22Rv1 (cell line): ENCODE measurements at regions not wholly inside any gene's neighbourhood (a gene's known extent, or its start where the extent isn't known, plus 50 kb on each side); places are given as distances from the start of the nearest gene placed in this dataset.

Experiments used
- H3K27ac ChIP-seq: fragments of 450-650 bp; 2 replicates; pipeline ENCODE4 v1.5.1; 2017
- ZFX ChIP-seq: fragments of 450-650 bp; IDR thresholded peaks from 2 replicates; pipeline ENCODE4 v1.6.1; 2017; ENCODE audit warnings: antibody characterized with exemption, borderline replicate concordance
- TF ChIP-seq, protein P1 (sequence below): fragments of 450-650 bp; IDR thresholded peaks from 2 replicates; pipeline ENCODE4 v1.5.1; 2017; ENCODE audit warnings: mild to moderate bottlenecking

DNA sequence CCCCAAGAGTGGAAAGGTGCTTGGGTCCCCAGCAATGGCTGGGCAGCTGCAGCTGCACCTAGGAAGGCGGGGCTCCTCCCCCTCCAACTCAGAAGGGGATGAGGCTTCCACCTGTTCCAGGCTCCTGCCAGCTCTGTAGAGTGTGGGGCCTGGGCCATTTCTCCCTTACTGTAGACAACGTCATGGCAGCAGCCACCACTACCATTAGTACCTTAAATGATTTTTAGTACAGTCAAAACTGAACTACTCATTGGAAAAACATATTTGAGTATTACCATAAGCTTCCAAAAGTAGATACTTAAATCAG lies 1274.2 kb upstream of the GBE1 start:
- no peak overlapping the region for H3K27ac ChIP-seq
- TF ChIP-seq ZFX, result no peak
- TF ChIP-seq, protein P1, sequence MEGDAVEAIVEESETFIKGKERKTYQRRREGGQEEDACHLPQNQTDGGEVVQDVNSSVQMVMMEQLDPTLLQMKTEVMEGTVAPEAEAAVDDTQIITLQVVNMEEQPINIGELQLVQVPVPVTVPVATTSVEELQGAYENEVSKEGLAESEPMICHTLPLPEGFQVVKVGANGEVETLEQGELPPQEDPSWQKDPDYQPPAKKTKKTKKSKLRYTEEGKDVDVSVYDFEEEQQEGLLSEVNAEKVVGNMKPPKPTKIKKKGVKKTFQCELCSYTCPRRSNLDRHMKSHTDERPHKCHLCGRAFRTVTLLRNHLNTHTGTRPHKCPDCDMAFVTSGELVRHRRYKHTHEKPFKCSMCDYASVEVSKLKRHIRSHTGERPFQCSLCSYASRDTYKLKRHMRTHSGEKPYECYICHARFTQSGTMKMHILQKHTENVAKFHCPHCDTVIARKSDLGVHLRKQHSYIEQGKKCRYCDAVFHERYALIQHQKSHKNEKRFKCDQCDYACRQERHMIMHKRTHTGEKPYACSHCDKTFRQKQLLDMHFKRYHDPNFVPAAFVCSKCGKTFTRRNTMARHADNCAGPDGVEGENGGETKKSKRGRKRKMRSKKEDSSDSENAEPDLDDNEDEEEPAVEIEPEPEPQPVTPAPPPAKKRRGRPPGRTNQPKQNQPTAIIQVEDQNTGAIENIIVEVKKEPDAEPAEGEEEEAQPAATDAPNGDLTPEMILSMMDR, result no peak

DNA sequence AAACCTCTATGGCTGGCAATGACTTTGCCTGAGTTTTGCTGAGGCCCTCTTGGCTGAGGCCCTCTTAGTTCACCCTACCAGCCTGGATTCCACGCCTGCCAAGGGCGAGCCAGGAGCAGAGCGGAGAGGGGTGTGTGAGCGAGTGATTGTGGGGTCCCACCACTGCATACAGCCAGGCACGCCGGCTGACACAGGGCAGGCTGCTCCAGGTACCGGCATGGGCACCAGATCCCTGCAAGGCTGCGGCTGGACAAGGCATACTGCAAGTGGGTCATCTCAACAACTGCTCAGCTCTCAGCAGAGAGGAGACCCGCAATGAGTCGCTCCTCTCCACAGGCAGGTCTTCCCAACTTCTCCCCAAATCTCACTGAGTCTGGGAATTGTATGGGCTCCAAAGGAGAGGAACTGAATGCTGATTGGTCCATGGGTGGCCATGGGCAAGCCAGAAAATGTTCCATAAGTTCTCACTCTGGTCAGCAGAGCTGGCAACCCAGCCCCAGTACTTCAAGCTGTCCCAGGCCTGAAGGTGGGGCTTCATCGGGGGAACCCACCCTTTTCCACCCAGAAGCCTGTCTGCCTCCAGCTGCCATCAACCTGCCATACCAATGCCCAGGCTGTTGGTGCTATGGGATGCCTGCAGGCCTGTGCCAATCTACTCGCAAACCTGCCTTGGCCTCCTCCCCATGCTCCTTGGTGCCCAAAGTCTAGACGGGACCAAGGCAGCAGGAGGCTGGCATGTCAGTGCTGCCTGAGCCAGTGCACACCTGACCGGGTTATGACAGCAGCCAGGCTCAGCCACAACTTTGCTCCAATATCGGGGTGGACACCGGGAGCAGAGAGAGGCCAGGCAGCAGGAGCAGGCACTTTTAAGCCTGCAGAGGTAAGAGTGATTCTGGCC lies 1273.6 kb upstream of the GBE1 start:
- TF ChIP-seq, protein P1, result no peak
- no peak for TF ChIP-seq ZFX
- H3K27ac ChIP-seq, result no peak overlapping the region

DNA sequence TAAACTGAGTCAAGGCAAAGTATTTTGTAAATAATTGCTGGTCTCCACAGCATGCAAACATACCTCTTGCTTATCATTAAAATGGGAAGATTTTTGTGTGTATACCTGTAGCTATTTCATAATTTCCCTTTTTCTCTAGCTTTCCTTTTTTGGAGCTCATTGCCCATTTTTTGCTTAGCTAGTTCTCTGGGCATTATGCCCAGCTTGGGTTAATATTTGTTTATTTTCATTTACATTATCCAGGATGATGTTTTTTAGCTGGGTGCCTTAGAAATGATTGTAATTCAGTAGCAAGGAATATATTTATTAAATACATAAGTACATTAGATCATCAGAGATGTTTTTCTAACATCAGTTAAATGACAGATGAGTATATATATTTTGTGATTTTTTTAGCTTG lies 1271.7 kb upstream of the GBE1 start:
- no peak for TF ChIP-seq ZFX
- TF ChIP-seq, protein P1, result no peak
- no peak overlapping the region for H3K27ac ChIP-seq

DNA sequence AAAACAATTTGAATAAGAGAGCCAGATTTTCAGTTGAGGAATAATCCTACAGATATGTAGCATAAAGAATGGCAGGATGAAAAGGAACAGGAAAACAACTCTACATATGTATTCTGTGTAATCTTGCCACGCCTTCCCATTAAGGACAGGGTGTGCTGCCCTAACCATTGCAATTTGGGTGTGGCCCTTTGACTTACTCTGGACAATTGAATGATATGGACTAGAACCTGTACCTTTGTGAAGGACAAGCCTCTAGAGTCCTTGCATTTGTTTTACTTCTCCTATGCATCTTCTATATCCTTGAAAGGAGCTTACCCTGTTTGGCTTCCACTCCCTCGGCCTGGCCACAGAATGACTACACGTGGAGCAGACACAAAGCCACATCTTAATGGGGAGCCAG lies 1261.6 kb upstream of the GBE1 start:
- TF ChIP-seq ZFX, result no peak
- TF ChIP-seq, protein P1, result no peak
- no peak overlapping the region for H3K27ac ChIP-seq

DNA sequence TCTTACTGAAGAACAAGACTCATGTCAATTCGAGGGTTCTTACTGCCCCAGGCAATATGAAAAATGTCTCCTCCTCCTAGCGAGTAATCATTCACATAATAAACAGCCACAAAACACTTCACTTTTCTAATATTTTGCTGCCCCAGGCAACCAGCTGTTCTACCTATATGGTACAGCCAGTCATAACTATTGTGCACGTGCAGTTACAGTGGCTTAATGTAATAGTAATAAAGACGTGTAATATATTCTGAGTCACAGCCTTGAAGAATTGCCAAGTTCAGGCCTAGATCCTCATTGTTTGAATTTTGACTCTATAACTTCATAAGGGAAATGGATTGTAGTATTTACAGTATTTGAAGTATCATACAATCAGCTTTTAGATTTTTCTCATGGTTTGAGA lies 1250.0 kb upstream of the GBE1 start:
- no peak for TF ChIP-seq ZFX
- TF ChIP-seq, protein P1, result no peak
- no peak overlapping the region for H3K27ac ChIP-seq

DNA sequence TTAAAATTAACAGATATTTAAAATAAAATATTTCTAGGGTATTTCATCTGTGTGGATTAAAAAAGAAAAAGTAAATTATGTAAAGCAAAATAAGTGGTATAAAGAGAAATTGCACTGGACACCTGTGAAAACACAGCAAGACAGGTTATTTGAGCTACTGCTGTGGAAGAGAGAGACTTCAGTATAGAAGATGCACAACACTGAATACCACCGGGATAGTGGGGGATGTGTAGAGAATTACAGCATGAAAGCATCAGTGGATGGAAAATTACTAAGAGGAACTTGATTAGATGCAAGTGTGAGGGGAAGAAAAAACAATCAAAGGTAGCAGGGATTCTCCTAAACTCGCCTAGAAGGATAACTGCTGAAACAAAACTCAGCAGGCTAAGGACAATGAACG lies 1242.5 kb upstream of the GBE1 start:
- TF ChIP-seq ZFX, result no peak

DNA sequence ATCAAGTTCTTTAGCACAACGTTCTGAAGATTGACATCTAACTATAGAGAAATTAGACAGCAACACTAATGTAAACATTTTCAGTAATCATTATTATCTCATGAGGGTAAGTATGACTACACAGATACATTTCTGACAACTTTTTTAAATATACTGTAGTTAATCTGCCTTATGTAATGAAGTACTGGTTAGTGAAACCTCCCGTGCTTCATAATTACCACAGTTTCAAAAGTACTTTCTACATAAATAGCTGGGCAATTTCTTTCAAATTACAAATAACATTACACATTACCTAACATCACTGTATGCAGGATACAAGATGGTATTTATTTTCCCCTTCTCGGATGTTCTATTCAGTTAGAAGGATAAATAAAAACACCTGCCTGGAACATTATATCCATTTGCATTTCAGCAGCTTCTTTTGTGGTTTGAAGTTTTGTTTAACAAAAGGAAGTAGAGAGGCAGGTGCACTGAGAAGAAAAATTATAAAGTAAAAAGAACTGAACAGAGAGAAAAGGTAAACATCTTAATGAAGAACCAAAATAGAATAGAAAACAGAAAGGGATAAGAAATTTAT lies 1241.5 kb upstream of the GBE1 start:
- no peak overlapping the region for H3K27ac ChIP-seq

More for the DNA sequence above, 1242.5 kb upstream of the GBE1 start:
- no peak overlapping the region for H3K27ac ChIP-seq

More for the DNA sequence above, 1241.5 kb upstream of the GBE1 start:
- TF ChIP-seq, protein P1, result no peak
- no peak for TF ChIP-seq ZFX
